ENCODE measurements at regions not wholly inside any gene's neighbourhood (a gene's known extent, or its start where the extent isn't known, plus 50 kb on each side); places are given as distances from the start of the nearest gene placed in this dataset.
A peak's percentile ranks its signal among the peaks of the same experiment; 100 is the strongest.

GRCh38 chr6:53412751-53413150 lies 64.0 kb upstream of the ELOVL5 start:
- DNase-seq, result no peak

GRCh38 chr6:53412021-53412715 lies 63.4 kb upstream of the ELOVL5 start:
- DNase-seq, result no peak

DNA sequence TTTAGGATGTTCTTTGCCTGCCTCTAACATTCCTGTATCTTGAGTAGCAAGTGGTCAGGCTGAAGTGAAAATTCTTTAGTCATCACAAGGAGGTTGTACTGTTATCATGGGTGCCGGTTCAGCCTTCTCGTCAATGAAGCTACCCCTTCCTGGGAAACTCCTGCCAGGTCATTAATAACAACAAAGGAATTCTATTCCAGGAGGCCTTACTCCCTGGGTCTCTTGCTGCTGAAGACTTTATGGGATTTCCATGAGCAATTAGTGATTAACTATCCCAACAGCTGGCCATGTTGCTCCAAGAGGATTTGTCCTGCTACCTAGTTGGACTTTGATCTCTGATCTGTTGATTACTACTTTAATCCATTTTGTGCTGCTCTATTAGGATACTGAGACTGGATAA lies 62.7 kb upstream of the ELOVL5 start:
- no peak for DNase-seq

- peak; percentile 7 for DNase-seq
Observed at GRCh38 chr6:53410508-53411258, 61.9 kb upstream of the ELOVL5 start.

DNA sequence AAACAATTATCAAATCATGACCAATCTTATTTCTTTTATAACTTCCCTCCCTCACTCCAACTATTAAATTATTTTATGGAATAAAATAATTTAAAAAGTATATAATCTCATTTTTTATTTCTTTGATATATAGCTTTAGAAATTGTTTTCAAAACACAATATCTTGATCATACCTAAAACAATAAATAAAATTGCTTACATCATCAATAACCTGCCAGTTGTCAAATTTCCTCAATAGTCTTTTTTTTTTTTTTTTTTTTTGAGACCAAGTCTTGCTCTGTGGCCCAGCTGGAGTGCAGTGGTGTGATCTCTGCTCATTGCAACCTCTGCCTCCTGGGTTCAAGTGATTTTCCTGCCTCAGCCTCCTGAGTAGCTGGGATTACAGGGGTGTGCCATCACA lies 60.1 kb upstream of the ELOVL5 start:
- DNase-seq, result no peak

GRCh38 chr6:53399027-53399344 lies 50.2 kb upstream of the ELOVL5 start:
- DNase-seq, result no peak

GRCh38 chr6:53398247-53399026 lies 49.7 kb upstream of the ELOVL5 start:
- DNase-seq, result no peak
